GM19099 (cell line): ENCODE measurements at regions not wholly inside any gene's neighbourhood (a gene's known extent, or its start where the extent isn't known, plus 50 kb on each side); places are given as distances from the start of the nearest gene placed in this dataset.

Experiments used
- POLR2A ChIP-seq: IDR thresholded peaks from 3 replicates; pipeline ENCODE4 v1.6.1; 2011; ENCODE audit warnings: low read depth; ENCODE audit not compliant: insufficient read length; ENCODE audit errors: extremely low read depth

GRCh38 chr9:38342532-38342931 lies 50.0 kb upstream of the ALDH1B1 start:
- no peak for TF ChIP-seq POLR2A

GRCh38 chr9:38342096-38342495 lies 50.4 kb upstream of the ALDH1B1 start:
- TF ChIP-seq POLR2A: no peak

- no peak for TF ChIP-seq POLR2A
These were observed 53.0 kb upstream of the ALDH1B1 start for GRCh38 chr9:38339496-38339895.

GRCh38 chr9:38339087-38339486 lies 53.4 kb upstream of the ALDH1B1 start:
- no peak for TF ChIP-seq POLR2A

- TF ChIP-seq POLR2A: no peak
These were observed 54.0 kb upstream of the ALDH1B1 start for GRCh38 chr9:38338342-38339018.

- no peak for TF ChIP-seq POLR2A
These were observed 54.7 kb upstream of the ALDH1B1 start for GRCh38 chr9:38337706-38338264.

- TF ChIP-seq POLR2A: no peak
These were observed 55.3 kb upstream of the ALDH1B1 start for GRCh38 chr9:38337181-38337580.

- no peak for TF ChIP-seq POLR2A
These were observed 56.2 kb upstream of the ALDH1B1 start for GRCh38 chr9:38336341-38336740.

- TF ChIP-seq POLR2A: no peak
These were observed 56.8 kb upstream of the ALDH1B1 start for GRCh38 chr9:38335686-38336085.

- TF ChIP-seq POLR2A: no peak
These were observed 58.3 kb upstream of the ALDH1B1 start for GRCh38 chr9:38334234-38334633.

- TF ChIP-seq POLR2A: no peak
These were observed 59.5 kb upstream of the ALDH1B1 start for GRCh38 chr9:38333047-38333446.

- TF ChIP-seq POLR2A: no peak
These were observed 59.9 kb upstream of the ALDH1B1 start for GRCh38 chr9:38332625-38333024.

GRCh38 chr9:38331141-38331540 lies 61.4 kb upstream of the ALDH1B1 start:
- TF ChIP-seq POLR2A: no peak

GRCh38 chr9:38329968-38330367 lies 62.5 kb upstream of the ALDH1B1 start:
- no peak for TF ChIP-seq POLR2A

- no peak for TF ChIP-seq POLR2A
These were observed 63.7 kb upstream of the ALDH1B1 start for GRCh38 chr9:38328765-38329164.

- TF ChIP-seq POLR2A: no peak
These were observed 66.4 kb upstream of the ALDH1B1 start for GRCh38 chr9:38326122-38326521.

GRCh38 chr9:38322937-38323336 lies 69.6 kb upstream of the ALDH1B1 start:
- no peak for TF ChIP-seq POLR2A

- no peak for TF ChIP-seq POLR2A
These were observed 72.9 kb upstream of the ALDH1B1 start for GRCh38 chr9:38319496-38320173.
